ENCODE measurements at regions not wholly inside any gene's neighbourhood (a gene's known extent, or its start where the extent isn't known, plus 50 kb on each side); places are given as distances from the start of the nearest gene placed in this dataset.

DNA sequence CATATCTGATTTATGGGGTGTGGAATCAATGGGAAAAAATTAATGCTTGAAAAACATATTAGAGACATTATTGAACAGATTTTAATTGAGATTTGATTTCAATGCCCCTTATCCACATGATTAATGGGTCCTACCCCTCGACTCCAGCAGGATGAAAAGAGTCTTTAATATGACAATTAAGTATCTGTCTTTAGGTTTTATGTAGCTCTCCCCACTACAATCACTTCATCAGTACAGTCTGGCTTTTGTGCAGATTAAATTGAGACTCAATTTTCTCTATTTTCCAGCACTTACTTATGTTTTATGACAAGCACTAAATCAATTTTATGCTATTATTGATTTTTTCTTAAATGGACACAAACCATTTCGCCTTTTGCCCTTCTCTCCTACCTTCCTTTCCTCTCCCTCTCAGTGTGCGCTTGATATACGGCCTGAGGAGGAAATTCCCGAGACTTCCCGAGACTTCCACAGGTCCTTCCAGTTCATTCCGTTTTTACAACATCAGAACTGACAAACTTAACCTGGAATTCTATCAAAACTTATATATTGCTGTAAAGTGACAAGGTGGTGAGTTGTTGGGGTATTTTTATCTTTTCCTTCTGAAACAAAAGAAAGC lies 555.1 kb upstream of the SALL3 start:
- no peak for DNase-seq (ENCODE audit: extremely low spot score)
- ChIA-PET POLR2A (no interaction called here), CTCF (no interaction called here)
- no peak for TF ChIP-seq CTCF (IDR thresholded peaks at IDR 0.05; ENCODE audit: control extremely low read depth, extremely low read depth, low read depth, missing control alignments)

- ChIA-PET POLR2A (no interaction called here), CTCF (no interaction called here)
- TF ChIP-seq CTCF (IDR thresholded peaks at IDR 0.05; ENCODE audit: control extremely low read depth, extremely low read depth, low read depth, missing control alignments) = no peak
- no peak for DNase-seq (ENCODE audit: extremely low spot score)
These were observed 554.6 kb upstream of the SALL3 start for GRCh38 chr18:78425019-78425412.

DNA sequence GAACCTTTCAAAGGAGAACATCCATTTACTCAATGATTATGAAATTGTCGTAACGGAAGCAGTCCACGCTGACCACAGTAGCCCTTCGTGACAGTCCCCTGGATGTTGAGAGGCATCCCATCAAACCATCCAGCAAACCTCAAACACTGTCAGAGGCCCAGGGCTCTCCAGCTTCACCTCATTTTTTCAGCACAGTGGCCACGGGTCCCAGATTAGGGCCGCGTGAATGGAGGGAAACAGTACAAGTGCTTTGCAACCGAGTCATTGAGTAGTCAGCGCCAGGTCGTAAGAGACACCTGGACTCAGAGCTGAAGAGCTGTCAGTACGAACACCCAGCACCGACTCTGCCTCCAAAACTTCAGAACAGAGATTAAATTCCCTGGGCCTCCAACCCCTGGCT lies 552.5 kb upstream of the SALL3 start:
- POLR2A ChIA-PET = no interaction called here
- no peak for TF ChIP-seq CTCF (IDR thresholded peaks at IDR 0.05; ENCODE audit: control extremely low read depth, extremely low read depth, low read depth, missing control alignments)
- CTCF ChIA-PET = no interaction called here
- DNase-seq (ENCODE audit: extremely low spot score) = no peak

- TF ChIP-seq CTCF (IDR thresholded peaks at IDR 0.05; ENCODE audit: control extremely low read depth, extremely low read depth, low read depth, missing control alignments) = no peak
- DNase-seq (ENCODE audit: extremely low spot score) = no peak
- POLR2A ChIA-PET = no interaction called here
- CTCF ChIA-PET = interaction anchor here (1.3 kb wide), 1 partner anchor 13 kb away, joined by 3 read pairs; no protein-coding TSS in a partner anchor
These were observed 550.2 kb upstream of the SALL3 start for GRCh38 chr18:78429127-78430108.

- CTCF ChIA-PET = no interaction called here
- POLR2A ChIA-PET = no interaction called here
- DNase-seq (ENCODE audit: extremely low spot score) = no peak
- no peak for TF ChIP-seq CTCF (IDR thresholded peaks at IDR 0.05; ENCODE audit: control extremely low read depth, extremely low read depth, low read depth, missing control alignments)
These were observed 549.4 kb upstream of the SALL3 start for GRCh38 chr18:78430131-78430758.

DNA sequence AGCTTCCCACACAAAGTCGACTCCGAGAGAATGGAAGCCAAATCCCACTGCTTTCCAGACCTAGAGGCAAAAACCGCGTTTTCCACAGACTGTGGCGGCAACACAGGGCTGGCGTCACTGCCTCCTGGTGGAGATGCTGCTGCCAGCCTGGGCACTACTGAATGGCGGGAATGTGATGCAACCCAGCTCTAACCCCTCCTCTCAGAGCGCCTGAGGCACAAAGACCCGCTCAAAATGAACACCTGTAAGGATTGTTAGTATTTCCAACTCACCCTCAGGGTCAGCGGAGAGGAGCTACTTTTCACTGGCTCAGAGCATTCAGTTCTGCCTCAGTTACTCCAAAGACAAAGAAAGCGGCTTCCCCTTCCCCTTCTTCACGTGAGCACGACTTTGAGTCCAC lies 548.0 kb upstream of the SALL3 start:
- CTCF ChIA-PET = no interaction called here
- DNase-seq (ENCODE audit: extremely low spot score) = no peak
- TF ChIP-seq CTCF (IDR thresholded peaks at IDR 0.05; ENCODE audit: control extremely low read depth, extremely low read depth, low read depth, missing control alignments) = no peak
- POLR2A ChIA-PET = no interaction called here

All from GM10248 (cell line).